Esophagus squamous epithelium (tissue), 5 donors: ENCODE measurements at regions not wholly inside any gene's neighbourhood (a gene's known extent, or its start where the extent isn't known, plus 50 kb on each side); places are given as distances from the start of the nearest gene placed in this dataset.

Experiments used
- DNase-seq: peaks from one replicate; lab custom pipeline; 2025; lab: John Stamatoyannopoulos, UW
- H3K27ac ChIP-seq, 4 donors: fragments of 200-600 bp; sonication (generic); one replicate each; pipeline ENCODE4 v1.5.1; 2016 to 2019; ENCODE audit warnings: mild to moderate bottlenecking in 1 of 4
- H3K27me3 ChIP-seq, 4 donors: fragments of 200-600 bp; sonication (generic); 1 replicate in 3 of 4; 2 replicates in 1 of 4; pipeline versions ENCODE4 v1.5.1 to v1.6.0; 2017 to 2021; ENCODE audit warnings: antibody characterized with exemption in 1 of 4
- H3K36me3 ChIP-seq, 3 donors: fragments of 200-600 bp; sonication (generic); one replicate each; pipeline ENCODE4 v1.5.1; 2016 to 2019
- H3K4me1 ChIP-seq, 3 donors: fragments of 200-600 bp; sonication (generic); one replicate each; pipeline ENCODE4 v1.5.1; 2017 to 2019
- H3K4me3 ChIP-seq, 4 donors: fragments of 200-600 bp; sonication (generic); 1 replicate in 3 of 4; 2 replicates in 1 of 4; pipeline ENCODE4 v1.5.1; 2016 to 2019; ENCODE audit warnings: mild to moderate bottlenecking in 2 of 4, moderate library complexity in 1 of 4
- H3K9me3 ChIP-seq, 3 donors: fragments of 200-600 bp; sonication (generic); one replicate each; pipeline ENCODE4 v1.5.1; 2016 to 2019
- CTCF ChIP-seq, 6 experiments: fragments of 450-650 bp in 4 of 6; fragments of 200-600 bp in 2 of 6; sonication (generic) in 2 of 6; IDR thresholded peaks; one replicate each; pipeline ENCODE4 v1.5.1; 2016 to 2019; ENCODE audit warnings: antibody characterized with exemption in 6 of 6, mild to moderate bottlenecking in 4 of 6, moderate library complexity in 4 of 6
- POLR2A ChIP-seq, 4 donors: fragments of 450-650 bp; IDR thresholded peaks; one replicate each; pipeline ENCODE4 v1.6.1; 2017; ENCODE audit warnings: antibody characterized with exemption in 4 of 4, mild to moderate bottlenecking in 4 of 4, moderate library complexity in 3 of 4
- WGBS, 2 donors: methylation state at CpG; one replicate each; pipeline ENCODE4 v1.1.5; 2018; 5-methylcytosine and 5-hydroxymethylcytosine counted together
- intact Hi-C: fragments of 100-400 bp; cut with DNase I; formaldehyde crosslinking; loops from one replicate; pipeline ENCODE4 v1.15.0; 2022
- donor health status: DM: yes; HTN: yes; CAD: no.

- intact Hi-C loops, result no loop called here
- DNase-seq, result no peak
Measured at GRCh38 chr5:57319628-57320027, 145.8 kb downstream of the GPBP1 start.

GRCh38 chr5:57318251-57318650, 144.4 kb downstream of the GPBP1 start:
- Histone ChIP-seq H3K4me1 (peaks cover 0 to 7% (median 0%) of the 10 kb centered on the region in 3 donors), H3K27ac (peak overlapping the region in 1 of 4 donors; percentile 56)
- TF ChIP-seq CTCF (IDR thresholded peaks at IDR 0.05) (no peak), POLR2A (IDR thresholded peaks at IDR 0.05) (no peak)

More at GRCh38 chr5:57319628-57320027, 145.8 kb downstream of the GPBP1 start:
- H3K27me3 ChIP-seq, result no peaks in the 10 kb centered on the region
- H3K4me1 ChIP-seq, result peaks cover 0 to 7% (median 0%) of the 10 kb centered on the region in 3 donors
- H3K9me3 ChIP-seq, result no peaks in the 10 kb centered on the region
- WGBS, 2 donors, result 86 to 94% methylated on average over 4 of the region's 4 CpGs
- no peak overlapping the region for H3K27ac ChIP-seq
- H3K4me3 ChIP-seq, result no peak overlapping the region
- no peak for TF ChIP-seq POLR2A (IDR thresholded peaks at IDR 0.05)
- TF ChIP-seq CTCF (IDR thresholded peaks at IDR 0.05), result no peak
- H3K36me3 ChIP-seq, result no peaks in the 10 kb centered on the region

GRCh38 chr5:57317341-57317740, 143.5 kb downstream of the GPBP1 start:
- no peak for TF ChIP-seq CTCF (IDR thresholded peaks at IDR 0.05)
- no peak for TF ChIP-seq POLR2A (IDR thresholded peaks at IDR 0.05)
- 61 to 65% methylated on average over 5 of the region's 5 CpGs for WGBS, 2 donors
- Histone ChIP-seq H3K27ac (peak overlapping the region in 3 of 4 donors; percentile 19 to 74 (median 56)), H3K27me3 (no peaks in the 10 kb centered on the region), H3K4me1 (peaks cover 0 to 7% (median 0%) of the 10 kb centered on the region in 3 donors), H3K36me3 (no peaks in the 10 kb centered on the region), H3K4me3 (peak overlapping the region in 1 of 4 donors; percentile 8), H3K9me3 (no peaks in the 10 kb centered on the region)
- intact Hi-C loops, result no loop called here
- no peak for DNase-seq

More at GRCh38 chr5:57318251-57318650, 144.4 kb downstream of the GPBP1 start:
- 90 to 94% methylated on average over 5 of the region's 5 CpGs for WGBS, 2 donors
- intact Hi-C loops, result no loop called here
- no peaks in the 10 kb centered on the region for H3K27me3 ChIP-seq
- H3K36me3 ChIP-seq, result no peaks in the 10 kb centered on the region
- no peak for DNase-seq
- H3K4me3 ChIP-seq, result no peak overlapping the region
- H3K9me3 ChIP-seq, result no peaks in the 10 kb centered on the region

GRCh38 chr5:57316798-57317327, 143.0 kb downstream of the GPBP1 start:
- no peak for DNase-seq
- WGBS, 2 donors, result 51 to 69% methylated on average over 3 of the region's 3 CpGs
- Histone ChIP-seq H3K4me3 (peak overlapping the region in 1 of 4 donors; percentile 8), H3K27me3 (no peaks in the 10 kb centered on the region), H3K9me3 (no peaks in the 10 kb centered on the region), H3K4me1 (peaks cover 0 to 7% (median 0%) of the 10 kb centered on the region in 3 donors), H3K36me3 (no peaks in the 10 kb centered on the region), H3K27ac (peak overlapping the region in 3 of 4 donors; percentile 19 to 74 (median 56))
- no peak for TF ChIP-seq CTCF (IDR thresholded peaks at IDR 0.05)
- TF ChIP-seq POLR2A (IDR thresholded peaks at IDR 0.05), result no peak
- intact Hi-C loops, result no loop called here

- H3K4me3 ChIP-seq, result no peak overlapping the region
- no peak overlapping the region for H3K27ac ChIP-seq
- WGBS, 2 donors, result 92 to 95% methylated on average over 3 of the region's 3 CpGs
- TF ChIP-seq POLR2A (IDR thresholded peaks at IDR 0.05), result no peak
- TF ChIP-seq CTCF (IDR thresholded peaks at IDR 0.05), result no peak
- intact Hi-C loops, result no loop called here
- H3K27me3 ChIP-seq, result no peaks in the 10 kb centered on the region
- DNase-seq, result no peak
- H3K9me3 ChIP-seq, result no peaks in the 10 kb centered on the region
- peaks cover 0 to 7% (median 0%) of the 10 kb centered on the region in 3 donors for H3K4me1 ChIP-seq
- H3K36me3 ChIP-seq, result no peaks in the 10 kb centered on the region
Measured at GRCh38 chr5:57315941-57316340, 142.1 kb downstream of the GPBP1 start.
